ENCODE measurements at regions not wholly inside any gene's neighbourhood (a gene's known extent, or its start where the extent isn't known, plus 50 kb on each side); places are given as distances from the start of the nearest gene placed in this dataset.
A peak's percentile ranks its signal among the peaks of the same experiment; 100 is the strongest.

GRCh38 chr1:101463195-101463594 lies 226.4 kb downstream of the S1PR1 start:
- no peaks in the 10 kb centered on the region for H3K4me1 ChIP-seq
- no peaks in the 10 kb centered on the region for H3K27me3 ChIP-seq
- no peak overlapping the region for H3K27ac ChIP-seq
- no peaks in the 10 kb centered on the region for H3K36me3 ChIP-seq (ENCODE audit: low read depth, missing control alignments)
- no peak overlapping the region for H3K4me3 ChIP-seq
- no peaks in the 10 kb centered on the region for H3K9me3 ChIP-seq
- DNase-seq: no peak
- 86 to 93% methylated on average over 1 of the region's 1 CpG for WGBS, 2 donors
- TF ChIP-seq CTCF (IDR thresholded peaks at IDR 0.05) (no peak), POLR2A (IDR thresholded peaks at IDR 0.05) (no peak)
- intact Hi-C loops (cut with DNase I; ENCODE audit: low total_unique reads): no loop called here

- DNase-seq: no peak
- TF ChIP-seq POLR2A (IDR thresholded peaks at IDR 0.05) (no peak), CTCF (IDR thresholded peaks at IDR 0.05) (no peak)
- H3K27ac ChIP-seq: no peak overlapping the region
- no peak overlapping the region for H3K4me3 ChIP-seq
- WGBS, 2 donors: 95 to 100% methylated on average over 2 of the region's 2 CpGs
- no peaks in the 10 kb centered on the region for H3K27me3 ChIP-seq
- no peaks in the 10 kb centered on the region for H3K9me3 ChIP-seq
- intact Hi-C loops (cut with DNase I; ENCODE audit: low total_unique reads): no loop called here
- H3K4me1 ChIP-seq: no peaks in the 10 kb centered on the region
- no peaks in the 10 kb centered on the region for H3K36me3 ChIP-seq (ENCODE audit: low read depth, missing control alignments)
Observed at GRCh38 chr1:101465941-101466340, 229.1 kb downstream of the S1PR1 start.

GRCh38 chr1:101474039-101474665 lies 237.3 kb downstream of the S1PR1 start:
- WGBS, 2 donors: 15 to 22% methylated on average over 1 of the region's 1 CpG
- H3K4me1 ChIP-seq: no peaks in the 10 kb centered on the region
- TF ChIP-seq CTCF (IDR thresholded peaks at IDR 0.05): peak in 1 of 3 experiments; percentile 28
- TF ChIP-seq POLR2A (IDR thresholded peaks at IDR 0.05): no peak
- no peak overlapping the region for H3K4me3 ChIP-seq
- no peaks in the 10 kb centered on the region for H3K27me3 ChIP-seq
- no peak overlapping the region for H3K27ac ChIP-seq
- DNase-seq: peak; percentile 16
- no peaks in the 10 kb centered on the region for H3K36me3 ChIP-seq (ENCODE audit: low read depth, missing control alignments)
- intact Hi-C loops (cut with DNase I; ENCODE audit: low total_unique reads): no loop called here
- no peaks in the 10 kb centered on the region for H3K9me3 ChIP-seq

- no peaks in the 10 kb centered on the region for H3K9me3 ChIP-seq
- no peak overlapping the region for H3K27ac ChIP-seq
- 69 to 75% methylated on average over 1 of the region's 1 CpG for WGBS, 2 donors
- intact Hi-C loops (cut with DNase I; ENCODE audit: low total_unique reads): no loop called here
- no peak for DNase-seq
- H3K27me3 ChIP-seq: no peaks in the 10 kb centered on the region
- no peak for TF ChIP-seq POLR2A (IDR thresholded peaks at IDR 0.05)
- no peaks in the 10 kb centered on the region for H3K36me3 ChIP-seq (ENCODE audit: low read depth, missing control alignments)
- H3K4me1 ChIP-seq: no peaks in the 10 kb centered on the region
- no peak overlapping the region for H3K4me3 ChIP-seq
Observed at GRCh38 chr1:101476541-101476940, 239.7 kb downstream of the S1PR1 start.

GRCh38 chr1:101479945-101480344 lies 243.1 kb downstream of the S1PR1 start:
- no peaks in the 10 kb centered on the region for H3K9me3 ChIP-seq
- no peaks in the 10 kb centered on the region for H3K4me1 ChIP-seq
- no peak for TF ChIP-seq POLR2A (IDR thresholded peaks at IDR 0.05)
- no peak for TF ChIP-seq CTCF (IDR thresholded peaks at IDR 0.05)
- no peak for DNase-seq
- intact Hi-C loops (cut with DNase I; ENCODE audit: low total_unique reads): no loop called here
- no peaks in the 10 kb centered on the region for H3K27me3 ChIP-seq
- no peak overlapping the region for H3K4me3 ChIP-seq
- H3K27ac ChIP-seq: no peak overlapping the region
- no peaks in the 10 kb centered on the region for H3K36me3 ChIP-seq (ENCODE audit: low read depth, missing control alignments)
